Stimulated activated memory B cell treated with anti-CD40 and anti-IgM and Interleukin-4, amounts not matched to agents 10 μg/mL and 1 μg/mL and 100 μg/mL, for 72 hours (primary cell): ENCODE measurements at regions not wholly inside any gene's neighbourhood (a gene's known extent, or its start where the extent isn't known, plus 50 kb on each side); places are given as distances from the start of the nearest gene placed in this dataset.

Source experiments
- ATAC-seq: fragments of 150-1000 bp; cut with Tn5 transposase; 2 replicates; pipeline ENCODE4 v1.10.0; 2021
- H3K27ac Mint-ChIP-seq: one replicate; pipeline ENCODE4 v1.8.0; 2022; ENCODE audit warnings: mild to moderate bottlenecking, mixed read lengths
- H3K27me3 Mint-ChIP-seq: one replicate; pipeline ENCODE4 v1.8.0; 2022; ENCODE audit warnings: mixed read lengths
- H3K36me3 Mint-ChIP-seq: one replicate; pipeline ENCODE4 v1.8.0; 2022; ENCODE audit warnings: mixed read lengths
- H3K4me1 Mint-ChIP-seq: one replicate; pipeline ENCODE4 v1.8.0; 2022; ENCODE audit warnings: mixed read lengths
- H3K4me3 Mint-ChIP-seq: one replicate; pipeline ENCODE4 v1.8.0; 2022; ENCODE audit warnings: mild to moderate bottlenecking, moderate library complexity, mixed read lengths
- H3K9me3 Mint-ChIP-seq: one replicate; pipeline ENCODE4 v1.8.0; 2022; ENCODE audit warnings: mixed read lengths

GRCh38 chr9:107540164-107540561 lies 50.6 kb upstream of the KLF4 start:
- Mint-ChIP-seq H3K9me3 (no peaks in the 10 kb centered on the region), H3K27ac (no peak overlapping the region), H3K36me3 (no peaks in the 10 kb centered on the region), H3K4me3 (no peak overlapping the region), H3K4me1 (no peaks in the 10 kb centered on the region), H3K27me3 (no peaks in the 10 kb centered on the region)
- ATAC-seq = no peak

- Mint-ChIP-seq H3K9me3 (no peaks in the 10 kb centered on the region), H3K4me1 (no peaks in the 10 kb centered on the region), H3K36me3 (no peaks in the 10 kb centered on the region), H3K4me3 (no peak overlapping the region), H3K27ac (no peak overlapping the region), H3K27me3 (no peaks in the 10 kb centered on the region)
- ATAC-seq = no peak
These were observed 50.0 kb upstream of the KLF4 start for GRCh38 chr9:107539427-107540163.
